ENCODE measurements at regions not wholly inside any gene's neighbourhood (a gene's known extent, or its start where the extent isn't known, plus 50 kb on each side); places are given as distances from the start of the nearest gene placed in this dataset.

- in situ Hi-C loops (cut with MboI; ENCODE audit: low sequenced_read_pairs) = no loop called here
Measured at GRCh38 chr6:154596701-154597100, 86.2 kb upstream of the CNKSR3 start.

- in situ Hi-C loops (cut with MboI; ENCODE audit: low sequenced_read_pairs) = no loop called here
Measured at GRCh38 chr6:154598399-154598798, 87.9 kb upstream of the CNKSR3 start.

- in situ Hi-C loops (cut with MboI; ENCODE audit: low sequenced_read_pairs) = no loop called here
Measured at GRCh38 chr6:154602296-154602695, 91.8 kb upstream of the CNKSR3 start.

- in situ Hi-C loops (cut with MboI; ENCODE audit: low sequenced_read_pairs) = no loop called here
Measured at GRCh38 chr6:154602708-154603107, 92.2 kb upstream of the CNKSR3 start.

- in situ Hi-C loops (cut with MboI; ENCODE audit: low sequenced_read_pairs) = no loop called here
Measured at GRCh38 chr6:154604119-154604518, 93.6 kb upstream of the CNKSR3 start.

GRCh38 chr6:154605178-154605881 is 94.8 kb upstream of the CNKSR3 start:
- in situ Hi-C loops (cut with MboI; ENCODE audit: low sequenced_read_pairs) = no loop called here

- in situ Hi-C loops (cut with MboI; ENCODE audit: low sequenced_read_pairs) = no loop called here
Measured at GRCh38 chr6:154605882-154606370, 95.4 kb upstream of the CNKSR3 start.

- in situ Hi-C loops (cut with MboI; ENCODE audit: low sequenced_read_pairs) = no loop called here
Measured at GRCh38 chr6:154606457-154606856, 96.0 kb upstream of the CNKSR3 start.

- in situ Hi-C loops (cut with MboI; ENCODE audit: low sequenced_read_pairs) = no loop called here
Measured at GRCh38 chr6:154606860-154607259, 96.4 kb upstream of the CNKSR3 start.

- in situ Hi-C loops (cut with MboI; ENCODE audit: low sequenced_read_pairs) = no loop called here
Measured at GRCh38 chr6:154611241-154611640, 100.8 kb upstream of the CNKSR3 start.

GRCh38 chr6:154611847-154612246 is 101.4 kb upstream of the CNKSR3 start:
- in situ Hi-C loops (cut with MboI; ENCODE audit: low sequenced_read_pairs) = no loop called here

- in situ Hi-C loops (cut with MboI; ENCODE audit: low sequenced_read_pairs) = no loop called here
Measured at GRCh38 chr6:154613137-154613676, 102.7 kb upstream of the CNKSR3 start.

GRCh38 chr6:154614101-154614500 is 103.6 kb upstream of the CNKSR3 start:
- in situ Hi-C loops (cut with MboI; ENCODE audit: low sequenced_read_pairs) = no loop called here

GRCh38 chr6:154614641-154615040 is 104.2 kb upstream of the CNKSR3 start:
- in situ Hi-C loops (cut with MboI; ENCODE audit: low sequenced_read_pairs) = no loop called here

- in situ Hi-C loops (cut with MboI; ENCODE audit: low sequenced_read_pairs) = no loop called here
Measured at GRCh38 chr6:154615483-154616025, 105.1 kb upstream of the CNKSR3 start.

GRCh38 chr6:154617175-154617574 is 106.7 kb upstream of the CNKSR3 start:
- in situ Hi-C loops (cut with MboI; ENCODE audit: low sequenced_read_pairs) = no loop called here

- in situ Hi-C loops (cut with MboI; ENCODE audit: low sequenced_read_pairs) = no loop called here
Measured at GRCh38 chr6:154619146-154619545, 108.7 kb upstream of the CNKSR3 start.

GRCh38 chr6:154621686-154622085 is 111.2 kb upstream of the CNKSR3 start:
- in situ Hi-C loops (cut with MboI; ENCODE audit: low sequenced_read_pairs) = no loop called here

GRCh38 chr6:154622618-154623336 is 110.4 kb upstream of the SCAF8 start:
- in situ Hi-C loops (cut with MboI; ENCODE audit: low sequenced_read_pairs) = no loop called here

GRCh38 chr6:154623391-154623790 is 109.8 kb upstream of the SCAF8 start:
- in situ Hi-C loops (cut with MboI; ENCODE audit: low sequenced_read_pairs) = no loop called here

- in situ Hi-C loops (cut with MboI; ENCODE audit: low sequenced_read_pairs) = no loop called here
Measured at GRCh38 chr6:154624038-154624599, 109.1 kb upstream of the SCAF8 start.
